Panc1 (cell line): ENCODE measurements at regions not wholly inside any gene's neighbourhood (a gene's known extent, or its start where the extent isn't known, plus 50 kb on each side); places are given as distances from the start of the nearest gene placed in this dataset.

Experiments
- ATAC-seq: fragments of 200-7000 bp; cut with Tn5 transposase; 2 replicates; pipeline ENCODE4 v1.9.1; 2020; ENCODE audit warnings: mild to moderate bottlenecking, moderate library complexity
- BruUV-seq: library from RNA; stranded (reverse); fragments of 400-500 nt; replicated peaks from 2 replicates; lab custom pipeline; 2021; lab: Mats Ljungman, UMichigan
- CTCF ChIA-PET: fragments of 300-600 bp; sonication (Branson Sonifier 250); formaldehyde crosslinking; loops from one replicate; lab custom pipeline; 2022; ENCODE audit warnings: antibody characterized with exemption; lab: Charles Lee
- POLR2A ChIA-PET: fragments of 300-600 bp; sonication (Branson Sonifier 250); formaldehyde crosslinking; loops from one replicate; lab custom pipeline; 2022; ENCODE audit warnings: antibody characterized with exemption; lab: Charles Lee
- DNase-seq: peaks from one replicate; pipeline ENCODE4 v3.0.0-alpha.2; 2010; ENCODE audit warnings: low read depth, low spot score
- H3K27ac ChIP-seq: 2 replicates; pipeline ENCODE4 v1.5.1; 2011; ENCODE audit warnings: mild to moderate bottlenecking, low read length, inconsistent platforms
- H3K27me3 ChIP-seq: fragments of 200-500 bp; sonication (Bioruptor generic); 2 replicates; pipeline ENCODE4 v1.6.0; 2014; ENCODE audit warnings: low read length, inconsistent platforms; ENCODE audit not compliant: control insufficient read depth, insufficient read depth
- H3K36me3 ChIP-seq: fragments of 200-500 bp; sonication (Bioruptor generic); 2 replicates; pipeline ENCODE4 v1.5.1; 2014; ENCODE audit warnings: inconsistent platforms, mild to moderate bottlenecking, low read length, moderate library complexity; ENCODE audit not compliant: control insufficient read depth, insufficient read depth
- H3K4me1 ChIP-seq: 2 replicates; pipeline ENCODE4 v1.5.1; 2011; ENCODE audit warnings: inconsistent platforms, mild to moderate bottlenecking, low read length, moderate library complexity; ENCODE audit not compliant: control insufficient read depth, insufficient read depth
- H3K4me3 ChIP-seq, 2 experiments: 2 replicates each; pipeline ENCODE4 v1.5.1; 2011 to 2012; ENCODE audit warnings: low read depth in 2 of 2, low read length in 2 of 2, mild to moderate bottlenecking in 2 of 2, inconsistent platforms in 1 of 2, moderate library complexity in 1 of 2
- H3K9me3 ChIP-seq: fragments of 200-500 bp; sonication (Bioruptor generic); 2 replicates; pipeline ENCODE4 v1.5.1; 2014; ENCODE audit warnings: low read depth, mild to moderate bottlenecking, inconsistent platforms, low read length, moderate library complexity; ENCODE audit not compliant: control insufficient read depth, insufficient read depth
- CTCF ChIP-seq: fragments of 450-650 bp; IDR thresholded peaks from 2 replicates; pipeline ENCODE4 v1.5.1; 2017; ENCODE audit warnings: mild to moderate bottlenecking
- POLR2AphosphoS5 ChIP-seq: IDR thresholded peaks from 2 replicates; pipeline ENCODE4 v1.6.1; 2012; ENCODE audit warnings: mild to moderate bottlenecking, low read depth, low read length, moderate library complexity
- SIN3A ChIP-seq: IDR thresholded peaks from 2 replicates; pipeline ENCODE4 v1.6.1; 2012; ENCODE audit warnings: low read depth, mild to moderate bottlenecking, low read length, moderate library complexity, borderline replicate concordance; ENCODE audit not compliant: insufficient read depth
- TCF7L2 ChIP-seq: IDR thresholded peaks from 2 replicates; pipeline ENCODE4 v1.6.1; 2011; ENCODE audit warnings: mild to moderate bottlenecking, low read depth, low read length, inconsistent platforms
- in situ Hi-C: cut with HindIII; loops from 2 replicates; pipeline ENCODE4 v1.10.0; 2016; ENCODE audit warnings: low sequenced_read_pairs, low pct_unique_long_range_greater_than_20kb
- intact Hi-C: fragments of 100-400 bp; cut with micrococcal nuclease; formaldehyde crosslinking; loops from one replicate; pipeline ENCODE4 v1.10.0; 2022; ENCODE audit not compliant: unreplicated experiment
- TF ChIP-seq, protein P1 (sequence below), 2 experiments: IDR thresholded peaks; 2 replicates each; pipeline ENCODE4 v1.6.1; 2011 to 2012; ENCODE audit warnings: low read depth in 2 of 2, control low read depth in 1 of 2, low read length in 1 of 2, mild to moderate bottlenecking in 1 of 2, moderate library complexity in 1 of 2; ENCODE audit not compliant: insufficient read depth in 1 of 2

DNA sequence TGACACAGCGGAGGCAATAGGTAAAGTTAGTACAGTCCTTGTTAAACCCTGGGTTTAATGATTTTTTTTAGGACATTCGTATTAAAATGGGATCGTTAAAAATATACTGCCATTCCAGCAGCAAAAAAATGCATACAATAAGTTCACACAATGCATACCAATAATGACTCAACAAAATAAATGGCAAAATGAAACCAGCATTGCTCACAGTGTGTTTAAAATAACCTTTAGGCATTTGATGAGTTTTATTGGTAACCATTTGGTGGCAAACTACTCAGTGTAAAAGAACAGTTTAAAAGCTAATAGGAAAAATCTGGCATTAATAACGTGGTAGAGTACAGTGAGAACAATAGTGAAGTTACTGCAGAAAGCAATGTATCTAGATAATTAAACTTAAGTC lies 539.0 kb upstream of the PIK3C3 start:
- DNase-seq: no peak

GRCh38 chr18:41410006-41410405 lies 545.0 kb upstream of the PIK3C3 start:
- in situ Hi-C loops: no loop called here
- TF ChIP-seq POLR2AphosphoS5 (no peak), TCF7L2 (no peak), SIN3A (no peak), CTCF (no peak)
- TF ChIP-seq, protein P1, sequence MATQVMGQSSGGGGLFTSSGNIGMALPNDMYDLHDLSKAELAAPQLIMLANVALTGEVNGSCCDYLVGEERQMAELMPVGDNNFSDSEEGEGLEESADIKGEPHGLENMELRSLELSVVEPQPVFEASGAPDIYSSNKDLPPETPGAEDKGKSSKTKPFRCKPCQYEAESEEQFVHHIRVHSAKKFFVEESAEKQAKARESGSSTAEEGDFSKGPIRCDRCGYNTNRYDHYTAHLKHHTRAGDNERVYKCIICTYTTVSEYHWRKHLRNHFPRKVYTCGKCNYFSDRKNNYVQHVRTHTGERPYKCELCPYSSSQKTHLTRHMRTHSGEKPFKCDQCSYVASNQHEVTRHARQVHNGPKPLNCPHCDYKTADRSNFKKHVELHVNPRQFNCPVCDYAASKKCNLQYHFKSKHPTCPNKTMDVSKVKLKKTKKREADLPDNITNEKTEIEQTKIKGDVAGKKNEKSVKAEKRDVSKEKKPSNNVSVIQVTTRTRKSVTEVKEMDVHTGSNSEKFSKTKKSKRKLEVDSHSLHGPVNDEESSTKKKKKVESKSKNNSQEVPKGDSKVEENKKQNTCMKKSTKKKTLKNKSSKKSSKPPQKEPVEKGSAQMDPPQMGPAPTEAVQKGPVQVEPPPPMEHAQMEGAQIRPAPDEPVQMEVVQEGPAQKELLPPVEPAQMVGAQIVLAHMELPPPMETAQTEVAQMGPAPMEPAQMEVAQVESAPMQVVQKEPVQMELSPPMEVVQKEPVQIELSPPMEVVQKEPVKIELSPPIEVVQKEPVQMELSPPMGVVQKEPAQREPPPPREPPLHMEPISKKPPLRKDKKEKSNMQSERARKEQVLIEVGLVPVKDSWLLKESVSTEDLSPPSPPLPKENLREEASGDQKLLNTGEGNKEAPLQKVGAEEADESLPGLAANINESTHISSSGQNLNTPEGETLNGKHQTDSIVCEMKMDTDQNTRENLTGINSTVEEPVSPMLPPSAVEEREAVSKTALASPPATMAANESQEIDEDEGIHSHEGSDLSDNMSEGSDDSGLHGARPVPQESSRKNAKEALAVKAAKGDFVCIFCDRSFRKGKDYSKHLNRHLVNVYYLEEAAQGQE (IDR thresholded peaks at IDR 0.05; ENCODE audit: insufficient read depth in 1 of 2, low read depth in 2 of 2, low read length in 1 of 2): no peak
- H3K27me3 ChIP-seq: no peaks in the 10 kb centered on the region
- intact Hi-C loops: no loop called here
- no peak for DNase-seq
- no peak overlapping the region for H3K27ac ChIP-seq
- H3K36me3 ChIP-seq: no peaks in the 10 kb centered on the region
- ChIA-PET POLR2A (no interaction called here), CTCF (no interaction called here)
- no peak for ATAC-seq
- H3K9me3 ChIP-seq: no peaks in the 10 kb centered on the region
- H3K4me3 ChIP-seq: no peak overlapping the region
- no peaks in the 10 kb centered on the region for H3K4me1 ChIP-seq
- no TSS peak for BruUV-seq

More for the DNA sequence above, 539.0 kb upstream of the PIK3C3 start:
- no peaks in the 10 kb centered on the region for H3K27me3 ChIP-seq
- H3K27ac ChIP-seq: no peak overlapping the region
- no peaks in the 10 kb centered on the region for H3K9me3 ChIP-seq
- ChIA-PET CTCF (no interaction called here), POLR2A (no interaction called here)
- BruUV-seq: no TSS peak
- no peak overlapping the region for H3K4me3 ChIP-seq
- TF ChIP-seq, protein P1 (IDR thresholded peaks at IDR 0.05; ENCODE audit: insufficient read depth in 1 of 2, low read depth in 2 of 2, low read length in 1 of 2): no peak
- TF ChIP-seq SIN3A: no peak
- no peak for TF ChIP-seq TCF7L2
- no peak for TF ChIP-seq CTCF
- no peak for TF ChIP-seq POLR2AphosphoS5
- intact Hi-C loops (no loop called here), in situ Hi-C loops (no loop called here)
- H3K4me1 ChIP-seq: no peaks in the 10 kb centered on the region
- no peaks in the 10 kb centered on the region for H3K36me3 ChIP-seq
- ATAC-seq: no peak
